ENCODE measurements at regions not wholly inside any gene's neighbourhood (a gene's known extent, or its start where the extent isn't known, plus 50 kb on each side); places are given as distances from the start of the nearest gene placed in this dataset.

- no peak for TF ChIP-seq CTCF (conservative IDR thresholded peaks at IDR 0.05)
- TF ChIP-seq ZFX (IDR thresholded peaks at IDR 0.05), result no peak
Observed at GRCh38 chr21:20802631-20803260, 195.5 kb upstream of the NCAM2 start.
